H1 (cell line): ENCODE measurements at regions not wholly inside any gene's neighbourhood (a gene's known extent, or its start where the extent isn't known, plus 50 kb on each side); places are given as distances from the start of the nearest gene placed in this dataset.

Experiments used
- CTCF ChIA-PET: fragments of 300-600 bp; sonication (Branson Sonifier 250); formaldehyde crosslinking; loops from one replicate; lab custom pipeline; 2021; ENCODE audit not compliant: partially characterized antibody; lab: Charles Lee
- POLR2A ChIA-PET: fragments of 300-600 bp; sonication (Branson Sonifier 250); formaldehyde crosslinking; loops from one replicate; lab custom pipeline; 2021; ENCODE audit warnings: inconsistent platforms; ENCODE audit not compliant: partially characterized antibody; lab: Charles Lee
- DNase-seq, 2 experiments: peaks; one replicate each; pipeline versions ENCODE4 v3.0.0 to v3.0.0-alpha.2; 2010 to 2022; ENCODE audit warnings: low spot score in 2 of 2, low read depth in 1 of 2, mixed read lengths in 1 of 2
- FAIRE-seq: peaks from 2 replicates; lab custom pipeline; 2011; peaks lifted over from hg19 to GRCh38; lab: Jason Lieb, UNC
- H2AFZ ChIP-seq: 2 replicates; pipeline ENCODE4 v1.8.1; 2012; ENCODE audit warnings: low read length, inconsistent platforms
- H2AK5ac ChIP-seq: 2 replicates; pipeline ENCODE4 v1.6.1; 2013; ENCODE audit warnings: low read depth, low read length
- H2BK120ac ChIP-seq: replicated peaks from 2 replicates; pipeline ENCODE3; 2013; ENCODE audit warnings: low read depth, low read length, inconsistent platforms
- H2BK12ac ChIP-seq: 2 replicates; pipeline ENCODE4 v1.6.1; 2013; ENCODE audit warnings: low read depth, low read length
- H2BK15ac ChIP-seq: 2 replicates; pipeline ENCODE4 v1.6.1; 2013; ENCODE audit warnings: low read length
- H2BK20ac ChIP-seq: 2 replicates; pipeline ENCODE4 v1.6.1; 2013; ENCODE audit warnings: low read length
- H2BK5ac ChIP-seq: 2 replicates; pipeline ENCODE4 v1.6.1; 2013; ENCODE audit warnings: low read depth, low read length
- H3K14ac ChIP-seq: 2 replicates; pipeline ENCODE4 v1.6.1; 2013; ENCODE audit warnings: inconsistent platforms; ENCODE audit not compliant: insufficient read length
- H3K18ac ChIP-seq: 2 replicates; pipeline ENCODE4 v1.6.1; 2013; ENCODE audit warnings: low read length; ENCODE audit errors: extremely low read depth
- H3K23ac ChIP-seq: 2 replicates; pipeline ENCODE4 v1.6.1; 2013; ENCODE audit warnings: inconsistent platforms; ENCODE audit not compliant: insufficient read length
- H3K23me2 ChIP-seq: 2 replicates; pipeline ENCODE4 v1.6.1; 2013; ENCODE audit warnings: low read depth, low read length
- H3K27ac ChIP-seq: 2 replicates; pipeline ENCODE4 v1.6.1; 2011; ENCODE audit warnings: low read depth, low read length, inconsistent platforms
- H3K27me3 ChIP-seq, 4 experiments: replicated peaks in 1 of 4; 1 replicate in 1 of 4; 2 replicates in 3 of 4; pipeline versions ENCODE4 v1.6.1 to v1.8.1; 2011 to 2013; ENCODE audit warnings: low read length in 3 of 4, mild to moderate bottlenecking in 3 of 4, inconsistent platforms in 2 of 4, mixed read lengths in 2 of 4, moderate library complexity in 1 of 4; ENCODE audit not compliant: control insufficient read depth in 3 of 4, insufficient read depth in 3 of 4; ENCODE audit errors: extremely low read depth in 1 of 4
- H3K36me3 ChIP-seq, 4 experiments: 2 replicates each; pipeline versions ENCODE4 v1.6.1 to v1.8.1; 2011 to 2013; ENCODE audit warnings: mild to moderate bottlenecking in 4 of 4, low read length in 3 of 4, moderate library complexity in 2 of 4, control low read depth in 1 of 4, inconsistent platforms in 1 of 4; ENCODE audit not compliant: insufficient read depth in 4 of 4, control insufficient read depth in 2 of 4
- H3K4ac ChIP-seq: replicated peaks from 2 replicates; pipeline ENCODE3; 2013; ENCODE audit warnings: low read length, low read depth, mixed read lengths, inconsistent platforms; ENCODE audit not compliant: insufficient read length
- H3K4me1 ChIP-seq, 4 experiments: replicated peaks in 1 of 4; 1 replicate in 1 of 4; 2 replicates in 3 of 4; pipeline versions ENCODE4 v1.6.1 to v1.8.1; 2011 to 2013; ENCODE audit warnings: low read length in 3 of 4, inconsistent platforms in 2 of 4, mixed read lengths in 1 of 4; ENCODE audit not compliant: insufficient read depth in 4 of 4, control insufficient read depth in 3 of 4
- H3K4me2 ChIP-seq, 2 experiments: 2 replicates each; pipeline versions ENCODE4 v1.6.1 to v1.8.1; 2011 to 2013; ENCODE audit warnings: low read depth in 2 of 2, low read length in 2 of 2, control low read depth in 1 of 2, inconsistent platforms in 1 of 2, mild to moderate bottlenecking in 1 of 2; ENCODE audit not compliant: insufficient read depth in 1 of 2
- H3K4me3 ChIP-seq, 4 experiments: fragments of 200-600, 300-600 bp in 1 of 4; sonication (generic), shearing (Covaris generic), sonication (Bioruptor Twin) in 1 of 4; 2 replicates each; pipeline versions ENCODE4 v1.5.1 to v1.8.1; 2011 to 2016; ENCODE audit warnings: low read length in 4 of 4, low read depth in 3 of 4, control low read depth in 2 of 4, inconsistent platforms in 2 of 4, mild to moderate bottlenecking in 2 of 4, mixed read lengths in 1 of 4, moderate library complexity in 1 of 4; ENCODE audit not compliant: insufficient read depth in 2 of 4; ENCODE audit errors: extremely low read depth in 1 of 4
- H3K56ac ChIP-seq: replicated peaks from 2 replicates; pipeline ENCODE3; 2013; ENCODE audit warnings: low read depth, mild to moderate bottlenecking, mixed read lengths, low read length, inconsistent platforms; ENCODE audit not compliant: insufficient read length
- H3K79me1 ChIP-seq: 2 replicates; pipeline ENCODE4 v1.6.1; 2013; ENCODE audit warnings: low read depth, low read length, control low read depth
- H3K79me2 ChIP-seq, 2 experiments: 2 replicates each; pipeline versions ENCODE4 v1.6.1 to v1.8.1; 2012 to 2013; ENCODE audit warnings: low read length in 2 of 2, mild to moderate bottlenecking in 2 of 2, inconsistent platforms in 1 of 2; ENCODE audit not compliant: insufficient read depth in 2 of 2, control insufficient read depth in 1 of 2
- H3K9ac ChIP-seq, 4 experiments: replicated peaks in 1 of 4; 1 replicate in 1 of 4; 2 replicates in 3 of 4; pipeline versions ENCODE4 v1.6.1 to v1.8.1; 2011 to 2013; ENCODE audit warnings: low read depth in 3 of 4, low read length in 3 of 4, control low read depth in 2 of 4, mild to moderate bottlenecking in 2 of 4, moderate library complexity in 2 of 4, inconsistent platforms in 1 of 4; ENCODE audit errors: extremely low read depth in 1 of 4
- H3K9me3 ChIP-seq, 2 experiments: 2 replicates each; pipeline versions ENCODE4 v1.6.1 to v1.8.1; 2012 to 2013; ENCODE audit warnings: mild to moderate bottlenecking in 2 of 2, moderate library complexity in 2 of 2, control low read depth in 1 of 2, inconsistent platforms in 1 of 2, low read depth in 1 of 2, low read length in 1 of 2, mixed read lengths in 1 of 2; ENCODE audit not compliant: insufficient read depth in 2 of 2
- H4K20me1 ChIP-seq, 2 experiments: replicated peaks in 1 of 2; 2 replicates each; pipeline versions ENCODE3 to v1.8.1; 2011 to 2013; ENCODE audit warnings: inconsistent platforms in 2 of 2, low read length in 2 of 2, mild to moderate bottlenecking in 1 of 2; ENCODE audit not compliant: insufficient read depth in 2 of 2, control insufficient read depth in 1 of 2
- H4K5ac ChIP-seq: 2 replicates; pipeline ENCODE4 v1.6.1; 2013; ENCODE audit warnings: low read length, low read depth, mixed read lengths, inconsistent platforms; ENCODE audit not compliant: insufficient read length
- H4K8ac ChIP-seq: 2 replicates; pipeline ENCODE4 v1.8.0; 2013; ENCODE audit warnings: mild to moderate bottlenecking, moderate library complexity, low read length, inconsistent platforms; ENCODE audit not compliant: insufficient read depth; ENCODE audit errors: extremely low read depth
- H4K91ac ChIP-seq: replicated peaks from 2 replicates; pipeline ENCODE3; 2013; ENCODE audit warnings: low read length, mixed read lengths, inconsistent platforms; ENCODE audit not compliant: insufficient read length
- ASH2L ChIP-seq: fragments of 200-600, 300-600 bp; sonication (generic); IDR thresholded peaks from one replicate; pipeline ENCODE4 v1.7.1; 2017; ENCODE audit warnings: low read length
- KDM1A ChIP-seq: fragments of 200-600, 300-600 bp; sonication (generic); IDR thresholded peaks from 2 replicates; pipeline ENCODE4 v1.7.1; 2016; ENCODE audit warnings: mild to moderate bottlenecking, low read length, borderline replicate concordance
- SUZ12 ChIP-seq: fragments of 200-600 bp; sonication (generic); IDR thresholded peaks from 2 replicates; pipeline ENCODE4 v1.6.1; 2012; ENCODE audit warnings: mild to moderate bottlenecking, inconsistent platforms, low read length, moderate library complexity, mixed read lengths
- TBP ChIP-seq: IDR thresholded peaks from 2 replicates; pipeline ENCODE4 v1.6.1; 2011; ENCODE audit warnings: low read depth, low read length, improper control_type of control experiment
- YY1 ChIP-seq: IDR thresholded peaks from 2 replicates; pipeline ENCODE4 v1.6.1; 2011; ENCODE audit warnings: low read depth, mild to moderate bottlenecking, low read length
- ZNF274 ChIP-seq: IDR thresholded peaks from 2 replicates; pipeline ENCODE4 v1.7.0; 2012; ENCODE audit warnings: low read length, borderline replicate concordance; ENCODE audit errors: extremely low read depth
- WGBS, 2 experiments: shearing (Covaris generic) in 1 of 2; methylation state at CpG; one replicate each; pipeline versions ENCODE4 v1.1.6 to v1.1.7; 2013 to 2015; ENCODE audit warnings: low lambda C conversion rate in 2 of 2, mixed read lengths in 2 of 2, inconsistent platforms in 1 of 2, low coverage in 1 of 2, missing lambda C conversion rate in 1 of 2; ENCODE audit not compliant: insufficient replicate concordance in 2 of 2, insufficient coverage in 1 of 2, insufficient read length in 1 of 2; ENCODE audit errors: extremely low coverage in 1 of 2, missing lambda C conversion rate in 1 of 2; 5-methylcytosine and 5-hydroxymethylcytosine counted together
- TF ChIP-seq, protein P1 (sequence below), 3 experiments: IDR thresholded peaks; 1 replicate in 2 of 3; 2 replicates in 1 of 3; pipeline versions ENCODE4 v1.5.1 to v1.6.1; 2011; ENCODE audit warnings: low read length in 3 of 3, mild to moderate bottlenecking in 3 of 3, inconsistent platforms in 2 of 3, low read depth in 1 of 3, moderate library complexity in 1 of 3; ENCODE audit not compliant: insufficient read depth in 1 of 3; ENCODE audit errors: control extremely low read depth in 1 of 3
- TF ChIP-seq, protein P2 (sequence below): IDR thresholded peaks from 2 replicates; pipeline ENCODE4 v1.6.1; 2012; ENCODE audit warnings: low read length, inconsistent platforms

DNA sequence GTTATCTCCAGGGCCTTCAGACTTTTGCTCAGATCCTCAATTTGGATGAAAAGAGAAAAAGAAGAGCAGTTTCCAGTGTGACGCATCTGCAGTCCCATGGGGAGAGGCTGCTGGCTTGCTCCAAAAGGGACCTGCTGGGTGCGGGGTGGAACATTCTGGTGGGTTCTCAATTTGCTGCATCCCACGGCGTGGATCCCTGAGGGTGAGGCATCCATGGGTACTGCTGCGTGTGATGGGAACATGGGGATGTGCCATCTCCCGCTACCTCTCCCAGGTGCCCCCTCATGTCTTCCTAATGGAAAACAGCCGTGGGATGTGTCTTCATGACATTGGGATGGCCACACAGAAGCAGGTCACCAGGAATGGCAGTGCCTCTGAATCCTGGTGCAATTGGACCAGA, 221.3 kb upstream of the AJAP1 start:
- CTCF ChIA-PET: no interaction called here
- no peak for FAIRE-seq
- whole genome bisulfite sequencing, 2 experiments: 82% methylated on average over 7 of the region's 7 CpGs; no CpG with 5 or more reads in 1 of the 2 experiments
- TF ChIP-seq ASH2L (no peak), KDM1A (no peak), SUZ12 (no peak), TBP (no peak), YY1 (no peak), ZNF274 (no peak)
- TF ChIP-seq, protein P1, sequence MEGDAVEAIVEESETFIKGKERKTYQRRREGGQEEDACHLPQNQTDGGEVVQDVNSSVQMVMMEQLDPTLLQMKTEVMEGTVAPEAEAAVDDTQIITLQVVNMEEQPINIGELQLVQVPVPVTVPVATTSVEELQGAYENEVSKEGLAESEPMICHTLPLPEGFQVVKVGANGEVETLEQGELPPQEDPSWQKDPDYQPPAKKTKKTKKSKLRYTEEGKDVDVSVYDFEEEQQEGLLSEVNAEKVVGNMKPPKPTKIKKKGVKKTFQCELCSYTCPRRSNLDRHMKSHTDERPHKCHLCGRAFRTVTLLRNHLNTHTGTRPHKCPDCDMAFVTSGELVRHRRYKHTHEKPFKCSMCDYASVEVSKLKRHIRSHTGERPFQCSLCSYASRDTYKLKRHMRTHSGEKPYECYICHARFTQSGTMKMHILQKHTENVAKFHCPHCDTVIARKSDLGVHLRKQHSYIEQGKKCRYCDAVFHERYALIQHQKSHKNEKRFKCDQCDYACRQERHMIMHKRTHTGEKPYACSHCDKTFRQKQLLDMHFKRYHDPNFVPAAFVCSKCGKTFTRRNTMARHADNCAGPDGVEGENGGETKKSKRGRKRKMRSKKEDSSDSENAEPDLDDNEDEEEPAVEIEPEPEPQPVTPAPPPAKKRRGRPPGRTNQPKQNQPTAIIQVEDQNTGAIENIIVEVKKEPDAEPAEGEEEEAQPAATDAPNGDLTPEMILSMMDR (IDR thresholded peaks at IDR 0.05; ENCODE audit: control extremely low read depth in 1 of 3, insufficient read depth in 1 of 3, low read depth in 1 of 3, low read length in 3 of 3): no peak
- TF ChIP-seq, protein P2, sequence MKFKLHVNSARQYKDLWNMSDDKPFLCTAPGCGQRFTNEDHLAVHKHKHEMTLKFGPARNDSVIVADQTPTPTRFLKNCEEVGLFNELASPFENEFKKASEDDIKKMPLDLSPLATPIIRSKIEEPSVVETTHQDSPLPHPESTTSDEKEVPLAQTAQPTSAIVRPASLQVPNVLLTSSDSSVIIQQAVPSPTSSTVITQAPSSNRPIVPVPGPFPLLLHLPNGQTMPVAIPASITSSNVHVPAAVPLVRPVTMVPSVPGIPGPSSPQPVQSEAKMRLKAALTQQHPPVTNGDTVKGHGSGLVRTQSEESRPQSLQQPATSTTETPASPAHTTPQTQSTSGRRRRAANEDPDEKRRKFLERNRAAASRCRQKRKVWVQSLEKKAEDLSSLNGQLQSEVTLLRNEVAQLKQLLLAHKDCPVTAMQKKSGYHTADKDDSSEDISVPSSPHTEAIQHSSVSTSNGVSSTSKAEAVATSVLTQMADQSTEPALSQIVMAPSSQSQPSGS: no peak

More for the DNA sequence above, 221.3 kb upstream of the AJAP1 start:
- Histone ChIP-seq H3K27me3 (peaks cover 0 to 2% (median 0%) of the 10 kb centered on the region in 4 experiments; a peak in 1 of 7 replicates), H3K14ac (no peak overlapping the region), H3K4ac (no peak overlapping the region), H4K91ac (no peak overlapping the region), H2BK20ac (no peak overlapping the region), H3K9me3 (peaks cover 7 to 42% of the 10 kb centered on the region in 2 experiments; a peak in 2 of 4 replicates), H4K20me1 (no peaks in the 10 kb centered on the region), H2BK15ac (no peak overlapping the region), H3K27ac (no peak overlapping the region), H3K36me3 (no peaks in the 10 kb centered on the region), H3K56ac (no peak overlapping the region), H3K9ac (no peak overlapping the region), H2BK5ac (no peak overlapping the region), H3K4me2 (no peak overlapping the region), H3K23ac (no peak overlapping the region), H2BK120ac (no peak overlapping the region), H3K4me3 (no peak overlapping the region), H2AK5ac (no peak overlapping the region), H3K79me1 (no peaks in the 10 kb centered on the region), H2BK12ac (no peak overlapping the region), H3K79me2 (no peaks in the 10 kb centered on the region), H4K8ac (no peak overlapping the region), H4K5ac (no peak overlapping the region), H2AFZ (no peak overlapping the region), H3K23me2 (no peaks in the 10 kb centered on the region; the same call in 1 of the 2 replicates), H3K4me1 (no peaks in the 10 kb centered on the region), H3K18ac (no peak overlapping the region)
- POLR2A ChIA-PET: no interaction called here
- no peak for DNase-seq
